GM20431 (cell line): ENCODE measurements at regions not wholly inside any gene's neighbourhood (a gene's known extent, or its start where the extent isn't known, plus 50 kb on each side); places are given as distances from the start of the nearest gene placed in this dataset.

Source experiments
- in situ Hi-C: fragments of 300-500 bp; cut with MseI, MboI; formaldehyde crosslinking; loops from one replicate; pipeline ENCODE4 v1.15.0; 2020; ENCODE audit warnings: low sequenced_read_pairs; ENCODE audit not compliant: unreplicated experiment

- in situ Hi-C loops = no loop called here
These were observed 193.8 kb downstream of the TSN start for GRCh38 chr2:121949271-121949670.

GRCh38 chr2:121955426-121955825, 200.0 kb downstream of the TSN start:
- in situ Hi-C loops = no loop called here

GRCh38 chr2:121955872-121956271, 200.4 kb downstream of the TSN start:
- in situ Hi-C loops = no loop called here

GRCh38 chr2:121960251-121960650, 204.8 kb downstream of the TSN start:
- in situ Hi-C loops = no loop called here

GRCh38 chr2:121961761-121962160, 206.3 kb downstream of the TSN start:
- in situ Hi-C loops = no loop called here

GRCh38 chr2:121965661-121966060, 210.2 kb downstream of the TSN start:
- in situ Hi-C loops = no loop called here

- in situ Hi-C loops = no loop called here
These were observed 211.2 kb downstream of the TSN start for GRCh38 chr2:121966663-121967062.

GRCh38 chr2:121969166-121969565, 213.7 kb downstream of the TSN start:
- in situ Hi-C loops = no loop called here

- in situ Hi-C loops = no loop called here
These were observed 214.6 kb downstream of the TSN start for GRCh38 chr2:121969766-121970639.

GRCh38 chr2:121972203-121972602, 216.8 kb downstream of the TSN start:
- in situ Hi-C loops = no loop called here

- in situ Hi-C loops = loop anchor here (25.0 kb wide), 1 partner anchor 2012 kb away; no protein-coding TSS in a partner anchor
These were observed 219.6 kb downstream of the TSN start for GRCh38 chr2:121974897-121975661.

GRCh38 chr2:121976926-121977325, 221.5 kb downstream of the TSN start:
- in situ Hi-C loops = loop anchor here (25.0 kb wide), 1 partner anchor 2010 kb away; no protein-coding TSS in a partner anchor

GRCh38 chr2:121977326-121977725, 221.9 kb downstream of the TSN start:
- in situ Hi-C loops = loop anchor here (25.0 kb wide), 1 partner anchor 2010 kb away; no protein-coding TSS in a partner anchor

- in situ Hi-C loops = loop anchor here (25.0 kb wide), 1 partner anchor 1995 kb away; no protein-coding TSS in a partner anchor
These were observed 237.2 kb downstream of the TSN start for GRCh38 chr2:121992700-121993099.

GRCh38 chr2:121993682-121994081, 238.2 kb downstream of the TSN start:
- in situ Hi-C loops = loop anchor here (25.0 kb wide), 1 partner anchor 1994 kb away; no protein-coding TSS in a partner anchor

GRCh38 chr2:121994238-121995206, 239.1 kb downstream of the TSN start:
- in situ Hi-C loops = loop anchor here (25.0 kb wide), 1 partner anchor 1993 kb away; no protein-coding TSS in a partner anchor

GRCh38 chr2:121998751-121999150, 243.3 kb downstream of the TSN start:
- in situ Hi-C loops = loop anchor here (25.0 kb wide), 1 partner anchor 1989 kb away; no protein-coding TSS in a partner anchor

- in situ Hi-C loops = loop anchor here (25.0 kb wide), 1 partner anchor 1988 kb away; no protein-coding TSS in a partner anchor
These were observed 243.8 kb downstream of the TSN start for GRCh38 chr2:121999264-121999663.

GRCh38 chr2:122000556-122001340, 245.3 kb downstream of the TSN start:
- in situ Hi-C loops = no loop called here
